ENCODE measurements at regions not wholly inside any gene's neighbourhood (a gene's known extent, or its start where the extent isn't known, plus 50 kb on each side); places are given as distances from the start of the nearest gene placed in this dataset.

DNA sequence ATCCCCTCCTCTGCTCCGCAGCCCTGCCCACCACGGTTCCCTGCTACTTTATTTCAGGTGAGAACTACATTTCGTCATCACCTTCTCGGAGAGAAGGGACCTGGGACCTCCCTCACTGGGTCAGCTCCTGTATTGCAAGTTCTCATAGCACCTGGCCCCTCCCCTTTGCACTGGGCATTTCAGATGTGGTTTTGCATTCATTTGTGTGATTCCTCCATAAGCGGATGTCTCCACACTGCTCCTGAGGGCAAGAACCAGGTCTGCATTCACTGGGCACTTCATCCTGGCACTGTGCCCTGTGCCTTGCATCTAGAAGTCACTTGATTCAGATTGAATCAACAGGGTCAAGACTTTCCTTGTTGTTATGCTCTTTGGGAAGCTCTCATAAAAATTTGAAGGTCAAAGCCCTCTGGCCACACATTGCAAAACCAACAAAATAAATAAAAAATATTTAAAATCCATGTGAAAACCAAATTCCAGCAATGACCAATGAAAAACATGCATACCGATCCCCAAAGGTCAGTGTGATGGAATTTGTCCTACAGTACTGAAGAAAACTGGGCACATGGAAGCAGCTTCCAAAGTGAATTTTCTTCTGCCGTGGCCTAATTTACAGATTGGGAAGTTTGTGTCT, 89.1 kb upstream of the F13A1 start:
- TF ChIP-seq, protein P1, sequence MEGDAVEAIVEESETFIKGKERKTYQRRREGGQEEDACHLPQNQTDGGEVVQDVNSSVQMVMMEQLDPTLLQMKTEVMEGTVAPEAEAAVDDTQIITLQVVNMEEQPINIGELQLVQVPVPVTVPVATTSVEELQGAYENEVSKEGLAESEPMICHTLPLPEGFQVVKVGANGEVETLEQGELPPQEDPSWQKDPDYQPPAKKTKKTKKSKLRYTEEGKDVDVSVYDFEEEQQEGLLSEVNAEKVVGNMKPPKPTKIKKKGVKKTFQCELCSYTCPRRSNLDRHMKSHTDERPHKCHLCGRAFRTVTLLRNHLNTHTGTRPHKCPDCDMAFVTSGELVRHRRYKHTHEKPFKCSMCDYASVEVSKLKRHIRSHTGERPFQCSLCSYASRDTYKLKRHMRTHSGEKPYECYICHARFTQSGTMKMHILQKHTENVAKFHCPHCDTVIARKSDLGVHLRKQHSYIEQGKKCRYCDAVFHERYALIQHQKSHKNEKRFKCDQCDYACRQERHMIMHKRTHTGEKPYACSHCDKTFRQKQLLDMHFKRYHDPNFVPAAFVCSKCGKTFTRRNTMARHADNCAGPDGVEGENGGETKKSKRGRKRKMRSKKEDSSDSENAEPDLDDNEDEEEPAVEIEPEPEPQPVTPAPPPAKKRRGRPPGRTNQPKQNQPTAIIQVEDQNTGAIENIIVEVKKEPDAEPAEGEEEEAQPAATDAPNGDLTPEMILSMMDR (IDR thresholded peaks at IDR 0.05), result no peak
- no peak for TF ChIP-seq POLR2A (IDR thresholded peaks at IDR 0.05)
- TF ChIP-seq EP300 (IDR thresholded peaks at IDR 0.05), result no peak
